Right renal pelvis (tissue), 4 donors: ENCODE measurements at regions not wholly inside any gene's neighbourhood (a gene's known extent, or its start where the extent isn't known, plus 50 kb on each side); places are given as distances from the start of the nearest gene placed in this dataset.
"Not testable (repeated sequence)": the region's sequence is repeated elsewhere in the genome, so short reads cannot be mapped to it uniquely, and the experiment has no call there.

ENCODE experiments used
- DNase-seq, 4 donors: peaks; one replicate each; pipeline ENCODE4 v3.0.0-alpha.2; 2013; ENCODE audit warnings: low read depth in 4 of 4, low spot score in 3 of 4, missing footprints in 1 of 4

DNA sequence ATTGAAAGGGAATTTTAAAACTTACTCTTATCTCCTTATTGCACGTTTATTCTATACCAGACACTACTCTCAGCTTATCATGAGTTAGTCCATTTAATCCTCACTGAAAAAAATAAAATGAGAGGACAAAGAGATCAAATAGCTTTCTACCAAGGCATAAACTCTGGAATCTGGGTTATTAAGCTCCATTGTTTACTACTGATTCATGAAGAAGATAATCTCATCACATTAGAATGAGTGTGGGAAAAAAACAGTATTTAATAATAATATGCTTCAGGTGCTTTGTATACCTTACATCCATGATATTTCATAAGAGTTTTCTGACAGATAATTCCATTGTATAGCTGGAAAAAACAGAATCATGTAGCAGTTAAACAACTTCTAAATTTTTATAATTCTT is 1092.6 kb downstream of the TECRL start:
- DNase-seq = no peak

DNA sequence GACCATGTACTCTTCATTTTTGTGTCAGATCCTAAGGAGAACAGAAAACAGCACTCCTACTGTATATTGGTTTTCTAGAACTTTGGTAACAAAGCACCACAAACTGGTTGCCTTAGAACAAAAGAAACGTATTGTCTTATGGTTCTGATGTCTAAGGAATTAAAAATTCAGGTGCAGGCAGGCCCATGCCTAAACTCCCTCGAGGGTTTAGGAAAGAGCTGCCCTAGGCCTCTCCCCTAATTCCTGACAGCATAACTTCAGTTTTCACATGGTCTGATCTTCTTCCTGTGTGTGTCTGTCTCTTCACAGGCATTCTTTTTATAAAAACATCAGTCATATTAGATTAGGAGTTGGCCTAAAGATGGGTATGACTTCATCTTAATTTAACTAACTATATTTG is 1093.6 kb downstream of the TECRL start:
- no peak for DNase-seq

DNA sequence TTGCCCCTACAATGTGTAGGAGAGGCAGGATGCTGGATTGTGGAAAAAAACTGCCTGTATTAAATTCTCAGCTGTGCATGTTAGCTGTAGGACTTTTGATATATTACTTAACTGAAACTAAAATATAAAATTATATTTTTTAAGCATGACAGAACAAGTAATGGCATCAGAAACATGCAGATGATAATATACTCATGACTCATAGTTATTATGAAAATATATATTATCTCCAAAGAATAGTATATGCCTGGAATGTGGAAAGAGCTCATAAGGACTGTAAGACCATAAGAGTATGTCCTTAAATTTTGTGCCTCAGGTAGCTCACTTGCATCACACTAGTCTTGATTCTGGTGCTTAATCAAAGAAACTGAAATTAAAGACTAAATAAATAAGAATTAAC is 1100.6 kb downstream of the TECRL start:
- no peak for DNase-seq

DNA sequence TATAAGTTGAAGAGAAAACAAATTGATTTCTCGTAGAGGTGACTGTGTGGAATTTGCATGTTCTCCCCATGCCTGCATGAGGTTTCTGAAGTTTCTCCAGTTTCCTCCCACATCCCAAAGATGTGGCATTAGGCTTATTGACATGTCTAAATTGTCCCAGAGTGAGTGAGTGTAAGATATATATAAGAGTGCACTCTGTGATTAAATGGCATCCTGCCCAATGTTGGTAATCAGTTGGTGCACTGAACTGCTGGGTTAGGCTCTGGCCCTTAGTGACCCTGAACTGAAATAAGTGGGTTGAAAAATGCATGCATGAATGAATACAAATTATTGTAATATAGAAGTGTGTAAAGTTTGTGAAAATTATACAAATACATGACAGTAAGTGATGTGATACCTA is 1106.5 kb downstream of the TECRL start:
- no peak for DNase-seq

GRCh38 chr4:63302078-63302477 is 1107.2 kb downstream of the TECRL start:
- no peak for DNase-seq

DNA sequence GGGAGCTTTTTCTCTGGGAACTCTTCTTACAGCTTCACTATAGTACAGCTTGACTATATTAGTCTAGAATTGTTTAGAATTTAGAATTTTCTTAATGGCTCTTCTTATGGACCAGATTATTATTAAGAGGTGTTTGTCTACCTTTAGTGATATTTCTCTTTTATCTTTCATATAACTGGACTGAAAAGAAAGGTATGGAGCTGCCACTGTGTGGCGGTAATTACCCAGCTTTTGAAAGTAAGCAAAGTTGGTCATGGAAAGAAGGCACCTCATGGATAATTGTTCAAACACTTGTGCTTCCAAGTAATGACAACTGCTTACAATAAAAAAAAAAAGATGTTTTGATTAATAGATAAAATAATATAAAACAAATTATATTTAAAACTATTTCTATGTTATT is 1112.5 kb downstream of the TECRL start:
- DNase-seq = no peak

- DNase-seq = no peak
Measured at GRCh38 chr4:63275491-63275890, 1133.8 kb downstream of the TECRL start.

DNA sequence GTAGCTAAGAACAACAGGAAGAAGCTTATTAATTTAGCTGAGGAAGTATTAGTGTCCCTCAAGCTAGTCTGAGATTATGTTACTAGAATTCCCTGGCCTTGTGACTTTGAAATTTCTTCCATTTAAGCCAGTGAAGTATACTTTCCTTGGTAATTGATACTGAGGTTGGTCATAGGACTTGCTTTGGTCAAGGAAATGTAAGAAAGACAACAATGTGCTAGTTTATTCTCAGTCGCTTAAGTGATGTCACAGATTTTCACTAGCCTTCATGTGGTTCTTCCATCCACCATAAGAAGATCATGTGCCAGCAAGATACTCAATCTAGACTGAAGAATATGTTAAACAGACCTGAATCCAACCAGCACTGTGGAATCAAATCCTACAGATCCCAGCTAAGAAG is 1140.1 kb downstream of the TECRL start:
- DNase-seq = no peak

GRCh38 chr4:63233671-63234070 is 1175.6 kb downstream of the TECRL start:
- DNase-seq = no peak

DNA sequence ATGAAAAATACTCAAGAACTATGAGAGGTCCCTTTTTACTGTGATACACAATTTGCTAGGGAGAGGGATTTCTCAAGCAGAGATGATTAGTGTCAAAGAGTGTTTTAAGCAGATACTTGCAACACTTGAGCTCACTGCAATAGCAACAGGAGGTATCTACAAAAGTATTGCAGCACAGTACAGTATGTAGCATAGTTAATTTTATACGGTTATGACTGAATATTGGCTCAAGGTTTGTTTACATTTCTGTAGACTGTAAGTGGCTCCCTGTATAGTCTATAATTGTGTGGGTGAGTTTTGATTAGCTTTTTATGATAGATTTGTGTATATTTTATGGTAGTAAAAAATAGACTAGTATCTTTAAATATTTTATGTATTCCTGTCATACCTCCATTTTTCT is 1177.2 kb downstream of the TECRL start:
- no peak for DNase-seq

DNA sequence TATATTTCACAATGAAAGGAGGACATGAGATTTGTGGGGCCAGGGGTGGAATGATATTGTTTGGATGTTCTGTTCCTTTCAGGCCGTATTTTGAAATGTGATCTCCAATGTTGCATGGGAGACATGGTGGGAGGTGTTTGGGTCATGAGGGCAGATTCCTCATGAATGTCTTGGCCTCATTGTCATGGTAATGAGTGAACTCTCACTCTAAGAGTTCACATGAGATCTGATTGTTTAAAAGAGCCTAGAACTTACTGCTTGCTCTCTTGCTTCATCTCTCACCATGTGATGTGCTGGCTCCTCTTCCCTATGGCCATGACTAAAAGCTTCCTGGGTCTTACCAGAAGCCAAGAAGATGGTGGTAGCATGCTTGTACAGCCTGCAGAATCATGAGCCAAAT is 1183.0 kb downstream of the TECRL start:
- DNase-seq = no peak

DNA sequence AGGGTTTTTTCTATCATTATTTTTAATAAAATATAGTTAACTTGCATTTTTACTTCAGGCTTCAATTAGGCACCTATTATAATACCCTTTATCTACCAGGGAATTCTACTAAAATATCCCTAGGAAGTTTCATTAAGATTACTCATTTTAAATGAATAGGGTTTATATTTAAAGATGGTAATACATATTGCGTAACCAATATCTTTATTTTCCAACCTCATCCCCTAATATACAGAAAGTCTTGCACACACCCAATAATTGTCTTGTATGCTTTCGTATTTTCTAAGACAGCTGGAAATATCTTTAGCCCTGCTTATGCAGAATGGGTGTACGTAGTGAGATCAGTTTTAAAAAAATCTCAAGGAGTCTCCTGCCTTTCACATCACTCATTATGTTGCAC is 1186.8 kb downstream of the TECRL start:
- DNase-seq = no peak

GRCh38 chr4:63221477-63221876 is 1187.8 kb downstream of the TECRL start:
- DNase-seq = no peak

DNA sequence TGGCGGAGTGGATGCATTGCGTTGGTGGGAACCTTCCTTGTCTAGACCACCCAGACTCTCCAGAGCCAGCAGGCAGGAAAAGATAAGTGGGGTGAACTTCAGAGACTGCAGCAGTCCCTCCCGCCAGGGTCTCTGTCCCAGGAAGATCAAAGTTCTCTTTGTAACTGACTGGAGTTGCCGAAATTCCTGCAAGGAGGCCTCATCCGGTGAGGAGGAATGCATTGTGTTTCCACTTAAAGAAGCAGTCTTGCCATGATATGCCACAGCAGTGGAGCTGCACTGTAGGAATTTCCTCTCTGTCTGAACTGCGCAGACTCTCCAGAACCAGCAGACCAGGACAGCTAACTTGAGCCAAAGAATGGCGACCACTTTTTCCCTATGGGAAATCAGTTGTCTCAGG is 1190.4 kb downstream of the TECRL start:
- no peak for DNase-seq

- DNase-seq = no peak
Measured at GRCh38 chr4:63214076-63214475, 1195.2 kb downstream of the TECRL start.

DNA sequence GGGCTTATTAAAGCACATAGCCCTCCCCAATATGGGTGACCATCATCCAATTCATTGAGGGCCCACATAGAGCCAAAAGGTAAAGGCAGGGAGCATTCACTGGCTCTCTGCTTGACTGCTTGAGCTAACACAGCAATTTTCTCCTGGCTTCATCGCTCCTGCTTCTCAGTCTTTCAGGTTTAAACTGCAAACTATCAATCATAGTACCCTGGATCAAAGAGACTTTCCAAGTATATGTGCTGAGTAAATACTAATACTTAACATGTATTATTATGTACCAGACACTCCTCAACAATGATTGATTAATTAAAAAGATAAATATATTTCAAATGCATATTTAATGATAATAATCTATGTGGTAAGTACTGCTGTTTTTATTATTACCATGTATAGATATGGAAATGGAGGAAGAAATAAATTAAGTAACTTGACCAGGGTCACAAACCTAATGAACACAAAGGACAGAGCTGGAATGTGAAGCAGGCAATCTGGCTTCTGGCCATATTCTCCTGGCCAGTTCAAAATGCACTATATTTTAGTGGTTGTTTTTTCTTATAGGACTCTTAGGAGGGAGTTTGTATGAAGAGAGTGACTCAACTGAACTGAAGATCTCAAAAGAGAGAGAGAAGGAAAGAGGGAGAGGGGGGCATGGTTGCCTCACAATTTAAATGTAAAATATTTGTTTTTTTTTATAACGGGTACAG is 1197.3 kb downstream of the TECRL start:
- DNase-seq = peak; percentile 4 to 28 (median 11)

DNA sequence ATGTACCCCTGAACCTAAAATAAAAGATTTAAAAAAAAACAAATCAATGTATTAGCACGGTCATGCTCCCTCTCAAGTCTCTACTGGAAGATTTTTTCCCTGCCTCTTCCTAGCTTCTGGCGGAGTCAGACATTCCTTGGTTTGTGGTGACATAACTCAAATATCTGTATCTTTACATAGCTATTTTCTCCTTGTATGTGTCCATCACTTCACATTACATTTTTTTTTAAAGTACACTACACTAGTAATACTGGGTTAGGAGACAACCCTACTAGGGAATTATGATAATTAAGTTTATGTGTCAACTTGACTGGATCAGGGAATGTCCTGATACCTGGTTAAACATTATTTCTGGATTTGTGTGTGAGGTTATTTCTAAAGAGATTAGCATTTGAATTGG is 1197.9 kb downstream of the TECRL start:
- peak in 1 of 4 donors; percentile 2 for DNase-seq

GRCh38 chr4:63193029-63193428 is 1216.2 kb downstream of the TECRL start:
- DNase-seq = not testable (repeated sequence)

- DNase-seq = no peak
Measured at GRCh38 chr4:63171341-63171740, 1237.9 kb downstream of the TECRL start.

DNA sequence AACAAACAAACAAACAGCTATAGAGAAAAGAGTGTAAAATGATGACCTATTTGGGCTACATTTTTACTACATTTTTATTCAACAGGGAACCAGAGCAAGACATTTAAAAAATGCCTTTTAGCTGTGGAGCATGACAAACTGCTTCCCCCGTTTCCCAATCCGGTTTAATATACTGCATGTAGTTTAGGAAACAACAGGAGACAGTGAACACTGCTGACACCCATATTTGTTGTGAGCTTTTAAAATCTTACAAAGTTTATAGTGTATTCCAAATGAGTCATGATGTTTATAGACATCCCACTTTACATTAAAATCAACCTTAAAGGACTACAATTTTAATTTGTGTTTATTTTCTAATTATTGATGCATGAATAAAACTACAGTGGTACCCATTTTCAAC is 1238.3 kb downstream of the TECRL start:
- DNase-seq = no peak

GRCh38 chr4:63169836-63170235 is 1239.4 kb downstream of the TECRL start:
- no peak for DNase-seq

- no peak for DNase-seq
Measured at GRCh38 chr4:63155561-63155960, 1253.7 kb downstream of the TECRL start.

- DNase-seq = no peak
Measured at GRCh38 chr4:63123441-63123840, 1285.8 kb downstream of the TECRL start.
